Lung (tissue), 11 donors: ENCODE measurements at regions not wholly inside any gene's neighbourhood (a gene's known extent, or its start where the extent isn't known, plus 50 kb on each side); places are given as distances from the start of the nearest gene placed in this dataset.
A peak's percentile ranks its signal among the peaks of the same experiment; 100 is the strongest.
"Not testable (repeated sequence)": the region's sequence is repeated elsewhere in the genome, so short reads cannot be mapped to it uniquely, and the experiment has no call there.

Source experiments
- ATAC-seq: fragments of 200-7000 bp; cut with Tn5 transposase; one replicate; pipeline ENCODE4 v1.9.1; 2020; ENCODE audit warnings: moderate number of reproducible peaks; ENCODE audit not compliant: insufficient read depth, low FRiP score
- DNase-seq, 3 donors: peaks; one replicate each; pipeline ENCODE4 v3.0.0-alpha.2; 2013 to 2017
- H3K27ac ChIP-seq, 2 donors: one replicate each; pipeline ENCODE4 v1.5.1; 2013; ENCODE audit warnings: mild to moderate bottlenecking in 2 of 2, moderate library complexity in 2 of 2, control low read depth in 1 of 2, inconsistent platforms in 1 of 2, low read depth in 1 of 2, low read length in 1 of 2
- H3K27me3 ChIP-seq, 3 donors: one replicate each; pipeline ENCODE4 v1.5.1; 2013; ENCODE audit warnings: low read length in 2 of 3; ENCODE audit not compliant: control insufficient read depth in 3 of 3, insufficient read depth in 3 of 3
- H3K36me3 ChIP-seq, 4 donors: one replicate each; pipeline ENCODE4 v1.5.1; 2013; ENCODE audit warnings: low read length in 4 of 4, mild to moderate bottlenecking in 1 of 4, moderate library complexity in 1 of 4; ENCODE audit not compliant: control insufficient read depth in 4 of 4, insufficient read depth in 4 of 4
- H3K4me1 ChIP-seq, 5 donors: one replicate each; pipeline ENCODE4 v1.5.1; 2013; ENCODE audit warnings: low read length in 5 of 5, mild to moderate bottlenecking in 2 of 5, moderate library complexity in 1 of 5; ENCODE audit not compliant: control insufficient read depth in 5 of 5, insufficient read depth in 5 of 5
- H3K4me3 ChIP-seq: one replicate; pipeline ENCODE4 v1.5.1; 2013; ENCODE audit warnings: mild to moderate bottlenecking, control low read depth, moderate library complexity
- H3K9ac ChIP-seq, 2 donors: one replicate each; pipeline ENCODE4 v1.5.1; 2013; ENCODE audit warnings: low read length in 2 of 2, control low read depth in 1 of 2; ENCODE audit not compliant: insufficient read depth in 1 of 2
- H3K9me3 ChIP-seq, 4 donors: one replicate each; pipeline ENCODE4 v1.5.1; 2013; ENCODE audit warnings: low read length in 3 of 4, mild to moderate bottlenecking in 1 of 4, moderate library complexity in 1 of 4; ENCODE audit not compliant: control insufficient read depth in 4 of 4, insufficient read depth in 3 of 4
- CTCF ChIP-seq: IDR thresholded peaks from 2 replicates; pipeline ENCODE4 v1.5.1; 2012; ENCODE audit warnings: mild to moderate bottlenecking; ENCODE audit errors: control extremely low read depth, extremely low read depth
- WGBS, 2 donors: extraction: QIAGEN DNeasy Blood & Tissue Kit; methylation state at CpG; one replicate each; pipeline ENCODE4 v1.1.7; 2013; 5-methylcytosine and 5-hydroxymethylcytosine counted together
- donor health status: control.
- donor health status: control.
- donor health status: Bipolar disorder and iron deficiency.
- donor health status: healthy.
- donor health status: DM: yes; HTN: yes; CAD: no.

- Histone ChIP-seq H3K27me3 (no peaks in the 10 kb centered on the region), H3K9ac (no peak overlapping the region), H3K9me3 (peaks cover 0 to 6% (median 0%) of the 10 kb centered on the region in 4 donors), H3K36me3 (no peaks in the 10 kb centered on the region), H3K27ac (no peak overlapping the region), H3K4me3 (no peak overlapping the region), H3K4me1 (peaks cover 0 to 22% (median 3%) of the 10 kb centered on the region in 5 donors)
- ATAC-seq (no peak), DNase-seq (peak in 1 of 3 donors; percentile 41)
- WGBS, 2 donors: 61 to 75% methylated on average over 5 of the region's 5 CpGs
- no peak for TF ChIP-seq CTCF
These were observed 312.5 kb upstream of the SEMA3C start for GRCh38 chr7:81231301-81231838.

GRCh38 chr7:81226234-81226633 is 307.4 kb upstream of the SEMA3C start:
- no peak for DNase-seq
- no peak for ATAC-seq
- Histone ChIP-seq H3K4me1 (peaks cover 0 to 2% (median 0%) of the 10 kb centered on the region in 5 donors), H3K27me3 (no peaks in the 10 kb centered on the region), H3K27ac (no peak overlapping the region), H3K4me3 (no peak overlapping the region), H3K9ac (no peak overlapping the region), H3K36me3 (no peaks in the 10 kb centered on the region), H3K9me3 (peaks cover 0 to 9% (median 2%) of the 10 kb centered on the region in 4 donors)
- 97% methylated on average over 3 of the region's 3 CpGs for WGBS, 2 donors
- no peak for TF ChIP-seq CTCF

- not testable (repeated sequence) for ATAC-seq, H3K9ac ChIP-seq, DNase-seq, H3K27me3 ChIP-seq, H3K9me3 ChIP-seq, H3K4me3 ChIP-seq, H3K27ac ChIP-seq, H3K36me3 ChIP-seq, H3K4me1 ChIP-seq
- 93 to 100% methylated on average over 2 of the region's 2 CpGs for WGBS, 2 donors
These were observed 303.8 kb upstream of the SEMA3C start for GRCh38 chr7:81222692-81223091.

GRCh38 chr7:81221527-81222217 is 302.8 kb upstream of the SEMA3C start:
- WGBS, 2 donors: 84 to 90% methylated on average over 3 of the region's 3 CpGs
- no peak for TF ChIP-seq CTCF
- no peak for ATAC-seq
- Histone ChIP-seq H3K9me3 (peaks cover 0 to 9% (median 2%) of the 10 kb centered on the region in 4 donors), H3K4me1 (no peaks in the 10 kb centered on the region), H3K27ac (no peak overlapping the region), H3K4me3 (no peak overlapping the region), H3K9ac (no peak overlapping the region), H3K36me3 (no peaks in the 10 kb centered on the region), H3K27me3 (no peaks in the 10 kb centered on the region)
- no peak for DNase-seq
